K562 (cell line): ENCODE measurements at regions not wholly inside any gene's neighbourhood (a gene's known extent, or its start where the extent isn't known, plus 50 kb on each side); places are given as distances from the start of the nearest gene placed in this dataset.

Source experiments
- ATAC-seq: fragments of 200-7000 bp; cut with Tn5 transposase; 3 replicates; pipeline ENCODE4 v1.9.1; 2020; ENCODE audit warnings: moderate library complexity
- BruUV-seq: library from RNA; stranded (reverse); fragments of 400-500 nt; replicated peaks from 2 replicates; lab custom pipeline; 2021; lab: Mats Ljungman, UMichigan
- CTCF ChIA-PET: fragments of 300-600 bp; formaldehyde crosslinking; extraction: SDS; loops from one replicate; lab custom pipeline; 2021; ENCODE audit warnings: low intra/inter-chr PET ratio; lab: Yijun Ruan, JAX
- POLR2A ChIA-PET: fragments of 300-600, 350-650 bp; sonication (Branson Sonifier 250); formaldehyde crosslinking; extraction: SDS; loops from one replicate; lab custom pipeline; 2021; ENCODE audit warnings: antibody characterized with exemption, inconsistent platforms; lab: Yijun Ruan, JAX
- DNase-seq, 4 experiments: peaks; one replicate each; pipeline versions ENCODE4 v3.0.0 to v3.0.0-alpha.2; 2011 to 2018; ENCODE audit warnings: low spot score in 3 of 4, mixed read lengths in 3 of 4; ENCODE audit errors: extremely low read depth in 1 of 4
- FAIRE-seq: peaks from 2 replicates; lab custom pipeline; 2011; peaks lifted over from hg19 to GRCh38; lab: Jason Lieb, UNC
- H2AFZ ChIP-seq: 2 replicates; pipeline ENCODE4 v1.6.0; 2011; ENCODE audit warnings: low read depth, low read length, control low read depth, inconsistent platforms
- H3K27ac ChIP-seq: fragments of 200-600 bp; 3 replicates; pipeline ENCODE4 v1.8.0; 2011; ENCODE audit warnings: low read depth, mild to moderate bottlenecking, control low read depth, inconsistent platforms, low read length, moderate library complexity, mixed read lengths; ENCODE audit errors: extremely low read depth
- H3K27me3 ChIP-seq, 2 experiments: fragments of 300-600 bp in 1 of 2; 2 replicates in 1 of 2; 3 replicates in 1 of 2; pipeline versions ENCODE4 v1.6.0 to v1.8.0; 2011; ENCODE audit warnings: inconsistent platforms in 2 of 2, low read length in 2 of 2, mild to moderate bottlenecking in 1 of 2, mixed read lengths in 1 of 2, moderate library complexity in 1 of 2; ENCODE audit not compliant: control insufficient read depth in 2 of 2, insufficient read depth in 2 of 2
- H3K36me3 ChIP-seq: fragments of 300-600 bp; 3 replicates; pipeline ENCODE4 v1.8.0; 2011; ENCODE audit warnings: mild to moderate bottlenecking, low read length, inconsistent platforms; ENCODE audit not compliant: control insufficient read depth, insufficient read depth
- H3K4me1 ChIP-seq, 2 experiments: fragments of 200-600 bp in 1 of 2; replicated peaks in 1 of 2; 2 replicates in 1 of 2; 3 replicates in 1 of 2; pipeline versions ENCODE4 v1.5.1 to v1.8.0; 2011; ENCODE audit warnings: inconsistent platforms in 2 of 2, low read length in 2 of 2, mild to moderate bottlenecking in 1 of 2, mixed read lengths in 1 of 2, moderate library complexity in 1 of 2; ENCODE audit not compliant: control insufficient read depth in 2 of 2, insufficient read depth in 2 of 2
- H3K4me2 ChIP-seq: 2 replicates; pipeline ENCODE4 v1.6.1; 2011; ENCODE audit warnings: low read length, control low read depth, inconsistent platforms, mixed read lengths; ENCODE audit not compliant: insufficient read depth
- H3K4me3 ChIP-seq: fragments of 200-600 bp; sonication (generic), shearing (Covaris generic); 2 replicates; pipeline ENCODE4 v1.5.1; 2016; ENCODE audit warnings: control low read depth, inconsistent platforms
- H3K79me2 ChIP-seq: fragments of 200-600 bp; 3 replicates; pipeline ENCODE4 v1.8.0; 2011; ENCODE audit warnings: low read length, inconsistent platforms; ENCODE audit not compliant: control insufficient read depth, insufficient read depth
- H3K9ac ChIP-seq, 2 experiments: 2 replicates each; pipeline versions ENCODE4 v1.6.0 to v1.6.1; 2011; ENCODE audit warnings: low read depth in 2 of 2, low read length in 2 of 2, control low read depth in 1 of 2, inconsistent platforms in 1 of 2, mild to moderate bottlenecking in 1 of 2, mixed read lengths in 1 of 2; ENCODE audit not compliant: insufficient read depth in 1 of 2
- H3K9me1 ChIP-seq: one replicate; pipeline ENCODE4 v1.6.0; 2011; ENCODE audit warnings: inconsistent platforms, mild to moderate bottlenecking, low read length, moderate library complexity; ENCODE audit not compliant: control insufficient read depth, insufficient read depth
- H3K9me3 ChIP-seq: replicated peaks from 2 replicates; pipeline ENCODE4 v1.5.1; 2011; ENCODE audit warnings: low read depth, low read length, inconsistent platforms; ENCODE audit not compliant: control insufficient read depth, insufficient read depth
- H4K20me1 ChIP-seq: replicated peaks from 2 replicates; pipeline ENCODE4 v1.6.1; 2011; ENCODE audit warnings: low read length, inconsistent platforms, mixed read lengths; ENCODE audit not compliant: control insufficient read depth, insufficient read depth
- CBX3 ChIP-seq, 2 experiments: IDR thresholded peaks; 1 replicate in 1 of 2; 2 replicates in 1 of 2; pipeline ENCODE4 v1.6.1; 2012; ENCODE audit warnings: inconsistent platforms in 2 of 2, low read length in 2 of 2, borderline replicate concordance in 1 of 2, control low read depth in 1 of 2
- CHAMP1 ChIP-seq: fragments of 450-650 bp; IDR thresholded peaks from 2 replicates; pipeline ENCODE4 v1.6.1; 2016; ENCODE audit warnings: mild to moderate bottlenecking
- CHCHD3 ChIP-seq: fragments of 250-450 bp; sonication (Bioruptor Pico); IDR thresholded peaks from 2 replicates; pipeline ENCODE4 v2.1.2; 2022; ENCODE audit warnings: mild to moderate bottlenecking
- DACH1 ChIP-seq: fragments of 450-650 bp; IDR thresholded peaks from 2 replicates; pipeline ENCODE4 v1.6.1; 2018; ENCODE audit not compliant: partially characterized antibody
- E4F1 ChIP-seq: fragments of 250-450 bp; sonication (Bioruptor Pico); IDR thresholded peaks from 2 replicates; pipeline ENCODE4 v1.5.0; 2021; ENCODE audit warnings: mild to moderate bottlenecking, borderline replicate concordance
- IRF9 ChIP-seq: fragments of 450-650 bp; IDR thresholded peaks from 2 replicates; pipeline ENCODE4 v1.6.1; 2016; ENCODE audit warnings: missing biosample characterization, missing genetic modification characterization
- MAFK ChIP-seq: IDR thresholded peaks from 2 replicates; pipeline ENCODE4 v1.6.1; 2011; ENCODE audit warnings: low read length, improper control_type of control experiment
- MAX ChIP-seq: sonication (generic); formaldehyde crosslinking; IDR thresholded peaks from 2 replicates; pipeline ENCODE4 v1.9.0; 2022; ENCODE audit warnings: mild to moderate bottlenecking, missing genetic modification reagents
- PHTF2 ChIP-seq: fragments of 250-450 bp; sonication (Bioruptor Pico); IDR thresholded peaks from 2 replicates; pipeline ENCODE4 v1.5.0; 2021; ENCODE audit warnings: mild to moderate bottlenecking
- PTBP1 ChIP-seq: fragments of 200-400 bp; formaldehyde crosslinking; IDR thresholded peaks from 2 replicates; pipeline ENCODE4 v1.6.1; 2017; ENCODE audit warnings: low read depth, low read length
- RBM22 ChIP-seq: fragments of 200-400 bp; formaldehyde crosslinking; IDR thresholded peaks from 2 replicates; pipeline ENCODE4 v1.6.1; 2018; ENCODE audit warnings: low read length, low read depth; ENCODE audit not compliant: poor library complexity, severe bottlenecking
- TFAP4 ChIP-seq: sonication (generic); formaldehyde crosslinking; IDR thresholded peaks from 2 replicates; pipeline ENCODE4 v1.8.0; 2022; ENCODE audit warnings: missing genetic modification reagents, mild to moderate bottlenecking, moderate library complexity, borderline replicate concordance
- ZBTB5 ChIP-seq: fragments of 450-650 bp; IDR thresholded peaks from 2 replicates; pipeline ENCODE4 v1.6.1; 2017; ENCODE audit warnings: antibody characterized with exemption
- ZC3H4 ChIP-seq: sonication (generic); formaldehyde crosslinking; IDR thresholded peaks from 2 replicates; pipeline ENCODE4 v1.9.0; 2021; ENCODE audit warnings: missing genetic modification reagents, borderline replicate concordance
- ZNF696 ChIP-seq: fragments of 250-450 bp; sonication (Bioruptor Pico); conservative IDR thresholded peaks from 2 replicates; pipeline ENCODE4 v1.4.0; 2020; ENCODE audit warnings: mild to moderate bottlenecking, moderate library complexity
- WGBS: fragments of 100-300 bp; shearing (Covaris generic); methylation state at CpG from one replicate; pipeline ENCODE4 v1.1.6; 2016; ENCODE audit warnings: low coverage, mixed read lengths; ENCODE audit not compliant: insufficient coverage; ENCODE audit errors: missing lambda C conversion rate; 5-methylcytosine and 5-hydroxymethylcytosine counted together
- in situ Hi-C: fragments of 300-500 bp; cut with MboI; formaldehyde crosslinking; loops from 4 replicates; pipeline ENCODE4 v1.15.0; 2018; ENCODE audit warnings: inconsistent platforms, mixed read lengths
- intact Hi-C: fragments of 100-400 bp; cut with micrococcal nuclease; formaldehyde crosslinking; loops from 2 replicates; pipeline ENCODE4 v1.14.2; 2022

- BruUV-seq = no TSS peak
- in situ Hi-C loops = no loop called here
- TF ChIP-seq CBX3 (IDR thresholded peaks at IDR 0.05; ENCODE audit: borderline replicate concordance in 1 of 2, low read length in 2 of 2) (no peak), PHTF2 (CRISPR knock-in tag) (no peak), E4F1 (CRISPR knock-in tag) (no peak), TFAP4 (CRISPR knock-in tag) (no peak), MAX (CRISPR knock-in tag) (no peak), MAFK (no peak), IRF9 (tag) (no peak), CHCHD3 (CRISPR knock-in tag) (no peak), CHAMP1 (no peak), ZNF696 (CRISPR knock-in tag) (no peak), ZC3H4 (CRISPR knock-in tag) (no peak), RBM22 (no peak), PTBP1 (no peak), ZBTB5 (no peak), DACH1 (no peak)
These were observed 278.1 kb upstream of the NMUR2 start for GRCh38 chr5:152683205-152683604.

More at GRCh38 chr5:152683205-152683604, 278.1 kb upstream of the NMUR2 start:
- H3K36me3 ChIP-seq = no peaks in the 10 kb centered on the region
- no peaks in the 10 kb centered on the region for H3K9me3 ChIP-seq
- intact Hi-C loops = no loop called here
- no peak overlapping the region for H3K4me2 ChIP-seq
- no peak for FAIRE-seq
- no peak overlapping the region for H3K27ac ChIP-seq
- no peaks in the 10 kb centered on the region for H3K4me1 ChIP-seq
- H3K9me1 ChIP-seq = no peaks in the 10 kb centered on the region
- H4K20me1 ChIP-seq = no peaks in the 10 kb centered on the region
- H3K9ac ChIP-seq = no peak overlapping the region
- CTCF ChIA-PET = no interaction called here
- H3K27me3 ChIP-seq = no peaks in the 10 kb centered on the region
- H2AFZ ChIP-seq = no peak overlapping the region
- POLR2A ChIA-PET = no interaction called here
- ATAC-seq = no peak
- no peaks in the 10 kb centered on the region for H3K79me2 ChIP-seq
- no peak for DNase-seq
- H3K4me3 ChIP-seq = no peak overlapping the region
- 0% methylated on average over 1 of the region's 1 CpG for WGBS
